Body of pancreas (tissue), 4 donors: ENCODE measurements at regions not wholly inside any gene's neighbourhood (a gene's known extent, or its start where the extent isn't known, plus 50 kb on each side); places are given as distances from the start of the nearest gene placed in this dataset.

ENCODE experiments used
- POLR2A ChIP-seq, 3 donors: fragments of 450-650 bp; IDR thresholded peaks; one replicate each; pipeline ENCODE4 v1.6.1; 2016; ENCODE audit warnings: antibody characterized with exemption in 3 of 3, mild to moderate bottlenecking in 2 of 3
- TF ChIP-seq, protein P1 (sequence below), 7 experiments: fragments of 450-650 bp in 4 of 7; fragments of 200-600 bp in 3 of 7; sonication (generic) in 3 of 7; IDR thresholded peaks; one replicate each; pipeline ENCODE4 v1.5.1; 2016 to 2019; ENCODE audit warnings: antibody characterized with exemption in 7 of 7

GRCh38 chr10:29394321-29394932 lies 105.6 kb downstream of the LYZL1 start:
- TF ChIP-seq, protein P1, sequence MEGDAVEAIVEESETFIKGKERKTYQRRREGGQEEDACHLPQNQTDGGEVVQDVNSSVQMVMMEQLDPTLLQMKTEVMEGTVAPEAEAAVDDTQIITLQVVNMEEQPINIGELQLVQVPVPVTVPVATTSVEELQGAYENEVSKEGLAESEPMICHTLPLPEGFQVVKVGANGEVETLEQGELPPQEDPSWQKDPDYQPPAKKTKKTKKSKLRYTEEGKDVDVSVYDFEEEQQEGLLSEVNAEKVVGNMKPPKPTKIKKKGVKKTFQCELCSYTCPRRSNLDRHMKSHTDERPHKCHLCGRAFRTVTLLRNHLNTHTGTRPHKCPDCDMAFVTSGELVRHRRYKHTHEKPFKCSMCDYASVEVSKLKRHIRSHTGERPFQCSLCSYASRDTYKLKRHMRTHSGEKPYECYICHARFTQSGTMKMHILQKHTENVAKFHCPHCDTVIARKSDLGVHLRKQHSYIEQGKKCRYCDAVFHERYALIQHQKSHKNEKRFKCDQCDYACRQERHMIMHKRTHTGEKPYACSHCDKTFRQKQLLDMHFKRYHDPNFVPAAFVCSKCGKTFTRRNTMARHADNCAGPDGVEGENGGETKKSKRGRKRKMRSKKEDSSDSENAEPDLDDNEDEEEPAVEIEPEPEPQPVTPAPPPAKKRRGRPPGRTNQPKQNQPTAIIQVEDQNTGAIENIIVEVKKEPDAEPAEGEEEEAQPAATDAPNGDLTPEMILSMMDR (IDR thresholded peaks at IDR 0.05): no peak
- TF ChIP-seq POLR2A (IDR thresholded peaks at IDR 0.05): no peak
